Upper lobe of left lung (tissue), 4 donors: ENCODE measurements at regions not wholly inside any gene's neighbourhood (a gene's known extent, or its start where the extent isn't known, plus 50 kb on each side); places are given as distances from the start of the nearest gene placed in this dataset.

ENCODE experiments used
- CTCF ChIP-seq, 6 experiments: fragments of 450-650 bp in 4 of 6; fragments of 200-600 bp in 2 of 6; sonication (generic) in 2 of 6; IDR thresholded peaks; one replicate each; pipeline ENCODE4 v1.5.1; 2016 to 2019; ENCODE audit warnings: antibody characterized with exemption in 6 of 6
- EP300 ChIP-seq, 4 donors: sonication (generic); formaldehyde crosslinking; IDR thresholded peaks; one replicate each; pipeline ENCODE4 v1.5.1; 2017; ENCODE audit warnings: antibody characterized with exemption in 4 of 4, control low read depth in 2 of 4
- POLR2AphosphoS5 ChIP-seq, 2 donors: sonication (generic); formaldehyde crosslinking; IDR thresholded peaks; one replicate each; pipeline ENCODE4 v1.5.1; 2017; ENCODE audit warnings: antibody characterized with exemption in 2 of 2

GRCh38 chr17:53253956-53254597 lies 568.6 kb upstream of the KIF2B start:
- TF ChIP-seq CTCF (IDR thresholded peaks at IDR 0.05), result no peak
- TF ChIP-seq POLR2AphosphoS5 (IDR thresholded peaks at IDR 0.05), result no peak
- TF ChIP-seq EP300 (IDR thresholded peaks at IDR 0.05), result no peak
